ENCODE measurements at regions not wholly inside any gene's neighbourhood (a gene's known extent, or its start where the extent isn't known, plus 50 kb on each side); places are given as distances from the start of the nearest gene placed in this dataset.

DNA sequence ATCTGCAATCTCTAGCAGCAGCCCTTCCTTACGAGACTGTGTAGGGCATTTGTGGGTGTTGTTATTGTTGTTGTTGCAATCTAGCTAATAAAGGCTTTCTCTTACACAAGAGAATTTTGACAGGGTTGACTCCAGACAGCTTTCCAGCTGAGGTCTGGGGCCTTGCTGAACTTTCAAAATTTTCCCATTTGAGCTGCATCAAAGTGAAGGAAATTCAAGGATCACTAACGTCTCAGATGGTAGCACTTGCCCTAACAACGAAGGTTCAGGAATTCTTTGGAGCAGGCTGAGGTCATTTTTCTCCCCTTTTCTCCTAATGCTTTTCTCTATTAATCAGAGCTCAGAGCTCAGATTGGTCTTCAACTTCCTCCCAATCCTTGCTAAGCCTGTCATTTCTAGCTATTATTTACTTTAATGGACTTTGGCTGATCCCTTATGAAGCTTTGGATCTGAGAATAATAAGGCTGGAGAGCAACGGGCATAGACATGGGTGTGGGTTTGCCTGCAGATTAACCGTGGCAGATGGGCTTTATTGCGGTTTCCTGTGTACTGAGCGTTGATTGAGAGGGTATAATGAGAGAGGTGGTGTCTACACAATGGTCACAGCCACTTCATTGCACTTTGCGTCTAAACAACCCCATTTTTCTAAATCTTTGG, 614.0 kb upstream of the AGTR1 start:
- no peak for DNase-seq (ENCODE audit: low read depth)

- DNase-seq (ENCODE audit: low read depth): no peak
These were observed 612.8 kb upstream of the AGTR1 start for GRCh38 chr3:148084931-148085330.

GRCh38 chr3:148087601-148088371, 609.9 kb upstream of the AGTR1 start:
- no peak for DNase-seq (ENCODE audit: low read depth)

DNA sequence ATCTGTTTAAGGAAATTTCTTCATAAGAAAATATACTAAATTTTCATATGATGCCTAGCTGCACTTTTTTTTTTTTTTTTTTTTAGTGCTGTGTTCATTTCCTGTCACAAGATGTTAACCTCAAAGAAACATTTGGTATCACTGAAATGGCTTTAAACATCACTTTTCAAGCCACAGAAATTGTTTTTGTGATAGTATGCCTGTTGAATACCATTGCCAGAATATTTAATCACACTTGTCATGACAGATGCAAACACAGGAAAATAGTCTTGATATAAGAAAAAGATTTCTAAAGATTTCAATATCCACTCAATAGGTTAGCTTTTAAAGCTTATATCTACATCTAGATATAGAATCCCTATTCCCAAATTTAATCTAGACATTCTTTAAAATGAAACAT, 608.5 kb upstream of the AGTR1 start:
- no peak for DNase-seq (ENCODE audit: low read depth)

- no peak for DNase-seq (ENCODE audit: low read depth)
These were observed 607.5 kb upstream of the AGTR1 start for GRCh38 chr3:148090156-148090555.

- DNase-seq (ENCODE audit: low read depth): no peak
These were observed 604.9 kb upstream of the AGTR1 start for GRCh38 chr3:148092624-148093347.

DNA sequence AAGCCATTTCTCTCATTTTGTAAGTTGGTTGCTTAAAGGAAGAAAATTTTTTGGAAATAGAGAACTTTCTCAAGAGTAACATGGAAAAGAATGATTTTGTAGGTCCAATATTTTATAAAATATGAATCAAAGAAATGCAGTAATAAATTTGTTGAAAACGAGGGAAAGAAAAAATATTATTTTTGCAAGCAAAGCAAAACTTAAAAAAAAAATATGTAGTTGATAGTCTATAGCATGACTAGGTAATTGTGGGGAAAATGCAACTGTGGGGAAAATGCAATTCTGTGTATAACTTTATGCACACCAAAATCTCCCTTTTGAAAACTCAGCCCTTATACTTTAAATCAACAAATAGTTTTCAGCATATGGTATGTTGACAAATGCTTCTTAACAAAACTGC, 604.0 kb upstream of the AGTR1 start:
- DNase-seq (ENCODE audit: low read depth): no peak

DNA sequence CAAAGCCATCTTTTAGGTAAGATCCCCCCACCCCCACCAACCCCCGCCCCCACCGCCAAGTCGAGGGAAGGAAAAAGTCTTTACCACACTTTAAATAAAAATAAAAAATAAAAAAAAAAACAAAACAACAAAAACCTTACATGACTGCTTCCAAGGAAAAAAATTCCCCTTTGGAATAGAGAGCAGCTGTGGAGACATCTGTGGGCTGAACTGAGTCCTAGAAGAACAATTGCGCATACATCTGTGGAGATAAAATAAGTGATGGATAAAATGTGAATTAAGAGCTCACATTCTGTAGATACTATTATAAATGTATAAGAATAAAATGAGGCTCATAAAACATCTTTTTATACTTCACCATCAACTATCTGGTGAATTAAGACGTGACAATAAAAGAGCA, 601.7 kb upstream of the AGTR1 start:
- no peak for DNase-seq (ENCODE audit: low read depth)

DNA sequence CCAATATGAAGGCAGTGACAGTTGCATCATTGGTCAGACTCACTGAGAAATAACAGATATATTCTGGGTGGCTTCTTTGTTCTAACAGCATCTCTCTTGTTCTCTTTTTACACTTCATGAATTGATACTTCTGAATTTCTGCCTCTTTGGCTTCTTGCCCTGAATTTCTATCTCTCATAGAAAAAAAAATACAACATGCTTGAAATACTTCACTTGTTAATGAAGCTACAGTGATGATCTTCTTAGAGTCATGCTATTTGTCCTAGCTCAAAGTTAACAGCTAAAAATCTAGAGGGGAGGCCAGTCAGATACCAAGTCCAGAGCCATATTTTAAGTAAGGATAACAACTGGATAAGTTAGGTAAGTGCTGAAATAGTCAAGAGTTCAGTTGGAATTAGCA, 597.2 kb upstream of the AGTR1 start:
- DNase-seq (ENCODE audit: low read depth): no peak

- no peak for DNase-seq (ENCODE audit: low read depth)
These were observed 596.6 kb upstream of the AGTR1 start for GRCh38 chr3:148101061-148101460.

DNA sequence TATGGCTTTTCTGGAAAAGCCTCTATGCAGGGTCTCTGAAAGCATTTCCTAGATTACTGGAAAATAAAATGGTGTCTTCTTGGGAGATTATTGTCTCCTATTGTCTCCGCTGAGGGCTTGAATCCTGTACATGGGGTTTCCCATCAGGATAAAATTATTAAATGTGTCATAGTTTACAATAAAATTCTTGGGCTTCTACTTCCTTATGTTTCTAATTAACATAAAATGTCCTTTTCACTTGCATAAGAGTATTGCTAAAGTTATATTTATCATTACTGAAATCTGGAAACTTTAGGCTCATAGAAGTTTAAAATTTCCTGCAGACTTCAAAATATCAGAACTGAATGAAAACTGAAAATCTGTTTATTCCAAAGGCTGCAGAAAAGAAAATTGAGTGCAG, 595.5 kb upstream of the AGTR1 start:
- no peak for DNase-seq (ENCODE audit: low read depth)

DNA sequence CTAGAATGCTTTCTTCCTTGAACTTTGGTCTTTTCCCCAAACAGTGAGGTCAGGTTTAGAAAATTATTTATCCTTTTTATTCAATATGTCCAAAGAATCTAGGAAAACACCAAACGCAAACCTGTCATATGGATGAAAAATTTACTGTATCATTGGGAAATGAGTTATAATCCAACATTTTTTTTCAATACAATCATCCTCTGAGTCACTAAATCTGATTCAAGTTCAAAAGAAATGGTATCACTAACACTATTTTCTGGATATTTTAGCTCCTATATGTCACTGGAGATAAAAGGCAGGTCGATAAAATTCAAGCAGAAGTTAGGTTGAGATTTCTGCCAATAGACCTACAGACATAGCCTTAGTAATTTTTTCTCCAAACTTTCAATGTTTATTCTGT, 591.6 kb upstream of the AGTR1 start:
- peak; percentile 41 for DNase-seq (ENCODE audit: low read depth)

DNA sequence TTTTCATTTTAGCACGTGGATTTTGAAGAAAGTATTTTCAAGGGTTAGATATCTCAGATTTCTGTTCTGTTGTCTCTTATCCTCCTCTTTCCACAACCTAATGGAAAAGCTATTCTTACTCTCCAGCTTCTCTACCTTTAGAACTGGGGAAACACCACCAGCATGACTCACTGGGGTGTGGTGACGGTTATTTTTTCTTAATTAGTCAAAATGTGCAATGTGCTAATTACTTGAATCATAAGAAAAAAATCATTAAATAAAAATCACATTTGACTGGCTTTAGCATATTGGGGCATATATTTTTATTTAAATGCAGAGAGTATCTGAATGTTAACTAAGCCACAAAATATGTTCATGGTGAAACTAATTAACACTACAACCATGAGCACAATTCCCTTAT, 570.7 kb upstream of the AGTR1 start:
- no peak for DNase-seq (ENCODE audit: low read depth)

- no peak for DNase-seq (ENCODE audit: low read depth)
These were observed 569.6 kb upstream of the AGTR1 start for GRCh38 chr3:148128136-148128535.

- DNase-seq (ENCODE audit: low read depth): peak; percentile 30
These were observed 565.6 kb upstream of the AGTR1 start for GRCh38 chr3:148131990-148132638.

DNA sequence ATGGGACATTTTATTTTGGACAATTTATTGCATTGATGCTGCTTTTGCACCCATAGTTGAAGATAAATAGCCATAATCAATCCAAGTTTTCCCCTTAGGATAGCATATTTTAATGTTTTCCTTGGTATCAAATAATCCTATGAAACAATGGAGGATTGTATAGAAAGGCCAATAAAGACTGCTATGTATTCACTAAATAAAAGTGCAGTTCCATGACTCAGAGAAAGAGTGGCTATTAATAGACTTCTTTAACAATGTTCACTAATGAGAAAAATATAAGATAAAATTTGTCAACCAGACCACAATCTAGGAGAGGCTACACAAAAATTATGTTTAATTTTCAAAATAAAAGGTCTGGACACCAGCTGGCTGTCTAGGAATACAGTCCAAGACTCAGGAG, 560.9 kb upstream of the AGTR1 start:
- DNase-seq (ENCODE audit: low read depth): no peak

- no peak for DNase-seq (ENCODE audit: low read depth)
These were observed 551.5 kb upstream of the AGTR1 start for GRCh38 chr3:148146241-148146640.

GRCh38 chr3:148146947-148147826, 550.5 kb upstream of the AGTR1 start:
- peak; percentile 52 for DNase-seq (ENCODE audit: low read depth)

DNA sequence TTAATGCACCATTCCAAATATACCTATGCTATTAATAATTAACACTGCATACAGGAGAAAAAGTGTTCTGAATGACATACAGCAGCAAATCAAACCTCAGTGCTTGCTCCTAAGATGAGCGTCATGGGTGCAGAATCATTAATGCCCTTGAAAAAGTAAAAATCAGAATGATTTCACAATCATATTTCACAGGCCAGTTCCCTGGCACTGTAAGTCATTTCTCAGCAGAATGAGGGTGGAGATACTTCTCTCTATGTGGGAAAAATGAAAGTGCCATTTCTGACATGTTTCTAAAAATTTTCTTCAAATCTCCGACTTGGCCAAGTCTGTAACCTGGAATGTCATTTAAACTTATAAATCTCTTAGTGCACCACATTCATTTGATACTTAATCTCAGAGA, 549.8 kb upstream of the AGTR1 start:
- no peak for DNase-seq (ENCODE audit: low read depth)

- no peak for DNase-seq (ENCODE audit: low read depth)
These were observed 548.1 kb upstream of the AGTR1 start for GRCh38 chr3:148149556-148149955.

GRCh38 chr3:148150141-148150540, 547.6 kb upstream of the AGTR1 start:
- no peak for DNase-seq (ENCODE audit: low read depth)

DNA sequence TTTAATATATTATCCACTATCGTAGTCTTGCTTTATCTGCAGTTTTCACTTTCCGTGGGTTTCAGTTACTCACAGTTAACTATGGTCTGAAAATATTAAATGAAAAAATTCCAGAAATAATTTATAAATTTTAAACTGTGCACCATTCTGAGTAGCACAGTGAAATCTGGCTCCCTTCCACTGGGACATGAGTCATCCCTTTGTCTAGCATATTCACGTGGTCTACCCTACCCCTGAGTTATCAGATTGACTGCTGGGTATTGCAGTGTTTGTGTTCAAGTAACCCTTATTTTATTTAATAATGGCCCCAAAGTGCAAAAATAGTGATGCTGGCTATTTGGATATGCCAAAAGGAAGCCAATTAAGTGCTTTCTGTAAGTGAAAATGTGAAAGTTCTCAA, 539.5 kb upstream of the AGTR1 start:
- DNase-seq (ENCODE audit: low read depth): peak; percentile 63

All from HS-5 (cell line).